SK-N-SH (cell line): ENCODE measurements at regions not wholly inside any gene's neighbourhood (a gene's known extent, or its start where the extent isn't known, plus 50 kb on each side); places are given as distances from the start of the nearest gene placed in this dataset.

Experiments
- CTCF ChIA-PET: fragments of 300-600, 350-600 bp; formaldehyde crosslinking; extraction: SDS; loops from one replicate; lab custom pipeline; 2021; lab: Yijun Ruan, JAX
- POLR2A ChIA-PET: fragments of 350-600 bp; sonication (Branson Sonifier 250); formaldehyde crosslinking; extraction: SDS; loops from one replicate; lab custom pipeline; 2020; ENCODE audit warnings: antibody characterized with exemption, inconsistent platforms; lab: Yijun Ruan, JAX
- DNase-seq: peaks from one replicate; pipeline ENCODE4 v3.0.0; 2012
- H2AFZ ChIP-seq: fragments of 200-600 bp; sonication (generic); 2 replicates; pipeline ENCODE4 v1.8.1; 2016; ENCODE audit warnings: antibody characterized with exemption, mild to moderate bottlenecking, low read depth
- H3F3A ChIP-seq: fragments of 200-600 bp; sonication (generic); replicated peaks from 2 replicates; pipeline ENCODE3; 2016; ENCODE audit warnings: antibody characterized with exemption, mild to moderate bottlenecking; ENCODE audit not compliant: insufficient read depth
- H3K27ac ChIP-seq, 2 experiments: fragments of 200-500 bp in 1 of 2; fragments of 200-600 bp in 1 of 2; sonication (Bioruptor generic) in 1 of 2; sonication (generic), shearing (Covaris generic) in 1 of 2; 2 replicates each; pipeline versions ENCODE4 v1.5.1 to v1.6.1; 2014 to 2016; ENCODE audit warnings: low read depth in 2 of 2, inconsistent platforms in 1 of 2, low read length in 1 of 2, mild to moderate bottlenecking in 1 of 2, mixed read lengths in 1 of 2
- H3K27me3 ChIP-seq: fragments of 200-600 bp; sonication (generic), shearing (Covaris generic); 2 replicates; pipeline ENCODE4 v1.6.1; 2016; ENCODE audit warnings: mixed run types; ENCODE audit not compliant: insufficient read depth
- H3K36me3 ChIP-seq, 2 experiments: fragments of 200-500 bp in 1 of 2; fragments of 200-600 bp in 1 of 2; sonication (Bioruptor generic) in 1 of 2; sonication (generic) in 1 of 2; replicated peaks in 1 of 2; 2 replicates each; pipeline versions ENCODE3 to v1.5.1; 2014 to 2016; ENCODE audit warnings: low read length in 1 of 2, mild to moderate bottlenecking in 1 of 2; ENCODE audit not compliant: insufficient read depth in 2 of 2, control insufficient read depth in 1 of 2
- H3K4me1 ChIP-seq, 2 experiments: fragments of 200-500 bp in 1 of 2; fragments of 200-600 bp in 1 of 2; sonication (Bioruptor generic) in 1 of 2; sonication (generic), shearing (Covaris generic) in 1 of 2; 2 replicates each; pipeline versions ENCODE4 v1.5.1 to v1.6.1; 2014 to 2016; ENCODE audit warnings: low read depth in 1 of 2, low read length in 1 of 2, mixed run types in 1 of 2; ENCODE audit not compliant: insufficient read depth in 2 of 2, control insufficient read depth in 1 of 2
- H3K4me2 ChIP-seq: fragments of 200-600 bp; sonication (generic), shearing (Covaris generic); 2 replicates; pipeline ENCODE4 v1.6.1; 2017; ENCODE audit warnings: mixed run types
- H3K4me3 ChIP-seq, 2 experiments: fragments of 200-500 bp in 1 of 2; fragments of 200-600 bp in 1 of 2; sonication (Bioruptor generic) in 1 of 2; sonication (generic), shearing (Covaris generic) in 1 of 2; 2 replicates each; pipeline versions ENCODE4 v1.5.1 to v1.8.1; 2014 to 2016; ENCODE audit warnings: low read depth in 2 of 2, inconsistent platforms in 1 of 2, low read length in 1 of 2, mild to moderate bottlenecking in 1 of 2, mixed read lengths in 1 of 2, moderate library complexity in 1 of 2
- H3K79me2 ChIP-seq: fragments of 200-600 bp; sonication (generic); 2 replicates; pipeline ENCODE4 v1.8.1; 2017; ENCODE audit warnings: mild to moderate bottlenecking; ENCODE audit not compliant: insufficient read depth
- H3K9ac ChIP-seq: fragments of 200-600 bp; sonication (generic); 2 replicates; pipeline ENCODE4 v1.6.1; 2017; ENCODE audit warnings: mixed run types
- H3K9me2 ChIP-seq: fragments of 200-600 bp; sonication (generic); 2 replicates; pipeline ENCODE4 v1.6.1; 2017; ENCODE audit warnings: mixed run types
- H3K9me3 ChIP-seq: fragments of 200-600 bp; sonication (generic); 2 replicates; pipeline ENCODE4 v1.6.1; 2017; ENCODE audit warnings: mixed run types, mild to moderate bottlenecking, moderate library complexity
- H4K20me1 ChIP-seq: fragments of 200-600 bp; sonication (generic); 2 replicates; pipeline ENCODE4 v1.6.1; 2017; ENCODE audit warnings: mild to moderate bottlenecking, mixed run types; ENCODE audit not compliant: insufficient read depth
- CHD2 ChIP-seq: fragments of 150-350 bp; IDR thresholded peaks from 2 replicates; pipeline ENCODE4 v1.6.1; 2018; ENCODE audit warnings: low read length; ENCODE audit not compliant: partially characterized antibody
- NRF1 ChIP-seq: IDR thresholded peaks from 2 replicates; pipeline ENCODE4 v1.6.1; 2012; ENCODE audit warnings: low read depth, mild to moderate bottlenecking, low read length
- REST ChIP-seq: IDR thresholded peaks from 2 replicates; pipeline ENCODE4 v1.6.1; 2012; ENCODE audit warnings: mild to moderate bottlenecking, low read depth, low read length, moderate library complexity
- RFX5 ChIP-seq: IDR thresholded peaks from 2 replicates; pipeline ENCODE4 v1.6.1; 2012; ENCODE audit warnings: mild to moderate bottlenecking, improper control_type of control experiment, low read length
- SMC3 ChIP-seq: IDR thresholded peaks from 2 replicates; pipeline ENCODE4 v1.6.1; 2012; ENCODE audit warnings: low read depth, low read length, improper control_type of control experiment
- TAF1 ChIP-seq: IDR thresholded peaks from 2 replicates; pipeline ENCODE4 v1.6.1; 2012; ENCODE audit warnings: low read depth, mild to moderate bottlenecking, low read length, moderate library complexity, borderline replicate concordance
- USF1 ChIP-seq: IDR thresholded peaks from 2 replicates; pipeline ENCODE4 v1.4.0; 2012; ENCODE audit warnings: low read depth, borderline replicate concordance
- ZBTB33 ChIP-seq: IDR thresholded peaks from 2 replicates; pipeline ENCODE4 v1.4.0; 2012; ENCODE audit warnings: low read depth, borderline replicate concordance
- WGBS: methylation state at CpG from one replicate; pipeline ENCODE4 v1.1.6; 2017; ENCODE audit warnings: low lambda C conversion rate; 5-methylcytosine and 5-hydroxymethylcytosine counted together

- CTCF ChIA-PET: no interaction called here
These were observed 624.3 kb upstream of the EPHA6 start for GRCh38 chr3:96190024-96190616.

More at GRCh38 chr3:96190024-96190616, 624.3 kb upstream of the EPHA6 start:
- Histone ChIP-seq H3K4me3 (no peak overlapping the region), H3K4me1 (no peaks in the 10 kb centered on the region)
- TF ChIP-seq REST (no peak), NRF1 (no peak), TAF1 (no peak), RFX5 (no peak), ZBTB33 (no peak), USF1 (no peak), CHD2 (no peak), SMC3 (no peak)
- TF ChIP-seq, all 33 proteins: peak for 0
- no peak for DNase-seq
- POLR2A ChIA-PET: no interaction called here
- Histone ChIP-seq H3F3A (no peaks in the 10 kb centered on the region), H3K27ac (no peak overlapping the region), H3K9me3 (no peaks in the 10 kb centered on the region), H3K4me2 (no peak overlapping the region), H3K36me3 (no peaks in the 10 kb centered on the region), H3K9ac (no peak overlapping the region), H2AFZ (no peak overlapping the region), H3K9me2 (no peaks in the 10 kb centered on the region), H3K79me2 (no peaks in the 10 kb centered on the region), H3K27me3 (no peaks in the 10 kb centered on the region), H4K20me1 (no peaks in the 10 kb centered on the region)
- WGBS: 11% methylated on average over 3 of the region's 8 CpGs
